NCI-H2081 treated with DMSO at 0.1 percent for 48 hours (cell line): ENCODE measurements at regions not wholly inside any gene's neighbourhood (a gene's known extent, or its start where the extent isn't known, plus 50 kb on each side); places are given as distances from the start of the nearest gene placed in this dataset.

ENCODE experiments used
- DNase-seq: peaks from one replicate; lab custom pipeline; 2025; lab: John Stamatoyannopoulos, UW

DNA sequence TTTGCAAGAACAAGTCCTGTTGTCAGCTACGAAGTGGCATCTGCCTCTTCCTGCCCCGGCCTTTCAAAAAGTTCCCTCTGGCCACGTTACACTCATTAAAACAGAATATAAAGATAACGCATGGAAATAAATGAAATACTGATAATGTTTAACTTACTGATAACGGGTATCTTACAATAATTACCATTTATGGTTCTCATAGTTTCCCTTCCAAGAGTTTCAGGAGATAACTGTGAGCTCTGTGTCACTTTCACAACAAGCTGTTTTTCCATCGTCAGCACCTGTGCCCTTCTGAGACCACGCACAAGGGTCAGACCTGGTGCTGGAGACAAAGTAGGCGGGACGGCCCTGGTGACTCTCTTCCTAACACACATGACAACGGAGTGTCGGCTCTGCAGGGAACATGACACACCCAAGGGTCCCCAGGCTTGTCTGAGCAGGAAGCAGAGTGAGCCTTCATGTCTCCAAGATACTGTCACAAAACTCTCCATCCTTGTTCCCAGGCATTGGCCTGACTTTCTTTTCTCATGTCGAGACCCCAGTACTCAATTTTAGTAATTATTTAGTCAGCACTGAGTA is 86.2 kb upstream of the THBS2 start:
- DNase-seq: no peak

DNA sequence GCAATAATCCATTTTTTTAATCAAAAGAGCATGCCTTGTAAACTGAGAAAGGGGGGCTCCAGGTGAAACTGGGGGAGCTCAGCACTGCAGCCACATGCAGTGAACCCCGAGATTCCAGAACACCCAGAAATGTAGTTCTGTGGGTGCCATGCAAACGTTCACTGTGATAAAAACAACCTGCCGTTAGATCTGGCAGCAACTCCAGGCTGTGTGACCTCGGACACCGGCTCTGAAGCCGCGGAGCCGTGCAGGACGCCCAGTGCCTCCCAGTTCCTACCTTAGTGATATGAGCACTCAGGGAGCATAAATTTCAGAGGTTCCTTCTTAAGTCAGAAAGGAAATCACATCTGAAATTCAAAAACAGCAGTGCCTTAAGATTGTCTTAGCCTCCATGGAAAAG is 85.4 kb upstream of the THBS2 start:
- DNase-seq: no peak

- no peak for DNase-seq
Measured at GRCh38 chr6:169337886-169338445, 84.3 kb upstream of the THBS2 start.

- no peak for DNase-seq
Measured at GRCh38 chr6:169335301-169335700, 81.7 kb upstream of the THBS2 start.

DNA sequence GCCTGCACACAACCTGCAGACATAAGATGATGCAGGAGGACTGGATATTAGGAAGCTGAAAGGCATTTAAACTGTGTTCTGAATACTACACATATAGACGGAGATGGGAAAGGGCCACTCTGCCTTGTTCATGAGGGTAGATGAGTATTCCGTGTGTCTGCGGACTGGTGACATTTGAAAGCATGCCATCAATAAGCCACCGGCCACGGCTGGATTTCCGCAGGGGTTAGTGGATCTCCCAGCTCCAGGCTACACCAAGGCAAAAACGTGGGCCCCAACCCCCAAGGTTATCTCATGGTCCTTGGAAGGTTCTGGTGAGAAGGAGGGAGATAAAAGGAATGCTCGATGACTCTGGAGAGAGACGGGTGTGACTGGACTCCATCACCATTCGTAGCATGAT is 78.6 kb upstream of the THBS2 start:
- DNase-seq: no peak

DNA sequence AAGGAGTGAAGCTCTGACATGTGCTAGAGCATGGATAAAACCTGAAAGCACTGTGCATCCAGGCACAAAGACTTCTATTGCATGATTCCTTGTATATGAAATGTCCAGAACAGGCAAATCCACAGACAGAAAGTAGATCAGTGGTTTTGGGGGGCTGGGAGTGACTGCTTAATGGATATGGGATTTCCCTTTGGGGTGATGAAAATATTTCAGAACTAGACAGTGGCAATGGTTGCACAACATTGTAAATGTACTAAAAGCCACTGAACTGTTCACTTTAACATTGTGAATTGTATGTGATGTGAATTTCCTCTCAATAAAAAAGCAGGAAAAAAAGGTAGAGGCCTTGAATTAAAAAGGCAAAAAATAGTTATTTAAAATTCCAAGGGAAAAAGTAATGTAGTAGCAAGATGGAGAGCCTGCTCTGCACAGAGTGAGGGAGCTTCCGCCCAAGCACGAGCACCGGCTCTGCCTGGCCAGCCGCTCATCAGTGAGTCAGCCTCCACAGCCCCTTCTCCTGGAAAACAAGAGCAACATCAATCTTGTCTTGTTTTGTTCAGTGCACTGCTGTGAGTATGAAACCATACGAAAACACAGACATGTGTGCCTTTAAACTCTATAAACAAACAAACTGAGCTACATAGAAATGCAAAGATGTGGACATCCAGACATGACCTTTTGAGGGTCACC is 74.6 kb upstream of the THBS2 start:
- no peak for DNase-seq

- DNase-seq: no peak
Measured at GRCh38 chr6:169326067-169326799, 72.6 kb upstream of the THBS2 start.

- no peak for DNase-seq
Measured at GRCh38 chr6:169324656-169325459, 71.2 kb upstream of the THBS2 start.

GRCh38 chr6:169324086-169324485 is 70.4 kb upstream of the THBS2 start:
- no peak for DNase-seq

GRCh38 chr6:169323221-169323620 is 69.6 kb upstream of the THBS2 start:
- DNase-seq: no peak

- no peak for DNase-seq
Measured at GRCh38 chr6:169321546-169321945, 67.9 kb upstream of the THBS2 start.

GRCh38 chr6:169320013-169320412 is 66.4 kb upstream of the THBS2 start:
- DNase-seq: no peak

- no peak for DNase-seq
Measured at GRCh38 chr6:169317441-169318202, 64.0 kb upstream of the THBS2 start.

DNA sequence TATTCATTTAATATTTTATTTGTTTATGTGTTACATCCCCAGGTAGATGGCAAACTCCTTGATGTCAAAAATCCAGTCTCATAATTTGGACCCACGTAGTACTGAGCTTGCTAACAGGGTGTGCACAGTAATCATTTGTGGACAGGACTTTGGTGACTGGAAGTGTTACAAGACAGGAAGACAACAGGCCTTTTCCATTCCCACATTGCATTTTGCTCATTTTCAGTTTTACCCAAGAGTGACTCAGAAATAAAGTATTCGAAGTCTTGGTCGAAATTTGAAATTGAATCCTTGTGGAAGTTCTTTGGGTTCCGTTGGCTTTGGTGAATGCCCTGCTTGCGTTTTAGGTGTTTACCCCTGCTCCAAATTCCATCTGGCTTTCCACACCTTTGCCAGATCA is 63.0 kb upstream of the THBS2 start:
- DNase-seq: no peak

DNA sequence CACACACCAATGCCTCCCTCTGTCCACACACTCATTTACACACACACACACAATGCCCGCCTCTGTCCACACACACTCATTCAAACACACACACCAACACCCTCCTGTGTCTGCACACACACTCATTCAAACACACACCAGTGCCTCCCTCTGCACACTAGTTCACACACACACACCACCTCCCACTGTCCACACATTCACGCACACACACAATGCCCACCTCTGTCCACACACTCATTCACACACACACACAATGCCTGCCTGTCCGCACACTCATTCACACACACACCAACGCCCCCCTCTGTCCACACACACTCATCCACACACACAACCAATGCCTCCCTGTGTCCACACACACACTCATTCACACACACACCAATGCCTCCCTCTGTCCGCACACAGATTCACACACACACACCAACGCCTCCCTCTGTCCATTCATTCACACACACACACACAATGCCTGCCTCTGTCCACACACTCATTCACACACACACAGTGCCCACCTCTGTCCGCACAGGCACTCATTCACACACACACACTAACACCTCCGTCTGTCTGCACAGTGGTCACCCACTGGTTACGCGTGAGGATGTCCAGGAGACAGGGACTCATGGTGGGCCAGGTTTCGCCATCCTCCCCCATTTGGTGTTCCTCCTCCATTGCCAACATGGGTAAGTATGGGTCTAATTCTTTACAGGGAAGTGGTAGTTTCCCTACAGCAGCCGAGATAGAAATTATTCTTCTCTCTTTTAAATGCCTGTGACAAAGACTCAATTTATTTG is 62.4 kb upstream of the THBS2 start:
- DNase-seq: no peak

DNA sequence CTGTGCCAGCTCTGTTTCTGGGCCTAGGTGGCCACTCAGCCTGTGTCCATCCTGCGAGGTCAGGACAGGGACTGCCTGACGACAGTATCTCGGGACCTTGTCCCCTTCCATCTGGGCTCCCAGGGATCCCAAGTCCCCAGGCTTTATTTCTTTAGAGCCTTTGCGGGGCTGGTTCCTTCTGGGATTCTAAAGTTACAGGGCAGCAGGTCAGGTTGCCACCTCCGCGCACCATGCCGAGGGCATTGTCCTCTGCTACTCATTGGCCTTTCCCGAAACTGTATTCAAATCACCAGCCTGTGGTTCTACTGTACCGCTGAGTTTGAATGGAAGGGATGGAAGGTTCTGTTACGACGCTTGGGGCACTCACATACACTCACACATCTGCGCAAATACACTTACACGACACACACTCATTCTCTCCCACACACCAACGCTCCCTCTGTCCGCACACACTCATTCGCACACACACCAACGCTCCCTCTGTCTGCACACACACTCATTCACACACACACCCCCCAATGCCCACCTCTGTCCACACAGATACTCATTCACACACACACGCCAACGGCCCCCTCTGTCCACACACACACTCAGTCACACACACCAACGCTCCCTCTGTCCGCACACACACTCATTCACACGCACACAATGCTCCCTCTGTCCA is 59.8 kb upstream of the THBS2 start:
- no peak for DNase-seq

- DNase-seq: no peak
Measured at GRCh38 chr6:169312658-169313346, 59.2 kb upstream of the THBS2 start.

- DNase-seq: no peak
Measured at GRCh38 chr6:169310983-169311382, 57.3 kb upstream of the THBS2 start.
